ENCODE measurements at regions not wholly inside any gene's neighbourhood (a gene's known extent, or its start where the extent isn't known, plus 50 kb on each side); places are given as distances from the start of the nearest gene placed in this dataset.

DNA sequence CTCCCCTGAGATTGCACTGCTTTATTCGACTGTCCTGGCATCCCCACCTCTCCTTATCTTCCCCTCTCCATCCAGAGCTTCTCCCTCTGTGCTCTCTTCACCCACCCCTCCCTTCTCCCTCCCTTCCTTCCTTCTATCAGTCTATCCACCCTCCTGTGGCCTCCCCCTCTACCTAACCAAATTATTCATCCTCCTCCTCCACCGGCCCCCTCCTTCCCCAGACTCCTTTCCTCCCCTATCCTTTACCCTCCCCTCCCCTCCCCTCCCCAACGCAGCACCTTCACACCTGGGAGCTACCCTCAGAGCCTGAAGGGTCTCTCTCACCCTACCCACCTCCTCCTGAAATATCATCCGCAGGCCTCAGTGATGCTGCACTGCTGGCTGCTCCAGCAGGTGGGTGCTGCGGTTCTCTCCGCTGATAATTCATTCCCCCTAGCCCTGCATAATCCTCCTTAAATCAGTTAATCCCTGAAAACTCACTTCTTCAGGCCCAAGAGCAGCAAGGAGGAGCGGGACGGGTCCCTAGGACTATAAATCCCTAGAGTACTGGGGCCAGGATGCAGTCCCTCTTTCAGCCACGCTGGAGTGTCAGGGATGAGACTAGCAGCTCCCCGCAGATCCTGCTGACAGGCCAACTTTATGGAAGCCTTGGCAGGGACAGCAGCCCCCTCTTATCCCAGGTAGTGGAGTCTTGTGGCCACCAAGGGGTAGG is 97.8 kb downstream of the PCDH1 start:
- TF ChIP-seq, protein P1, sequence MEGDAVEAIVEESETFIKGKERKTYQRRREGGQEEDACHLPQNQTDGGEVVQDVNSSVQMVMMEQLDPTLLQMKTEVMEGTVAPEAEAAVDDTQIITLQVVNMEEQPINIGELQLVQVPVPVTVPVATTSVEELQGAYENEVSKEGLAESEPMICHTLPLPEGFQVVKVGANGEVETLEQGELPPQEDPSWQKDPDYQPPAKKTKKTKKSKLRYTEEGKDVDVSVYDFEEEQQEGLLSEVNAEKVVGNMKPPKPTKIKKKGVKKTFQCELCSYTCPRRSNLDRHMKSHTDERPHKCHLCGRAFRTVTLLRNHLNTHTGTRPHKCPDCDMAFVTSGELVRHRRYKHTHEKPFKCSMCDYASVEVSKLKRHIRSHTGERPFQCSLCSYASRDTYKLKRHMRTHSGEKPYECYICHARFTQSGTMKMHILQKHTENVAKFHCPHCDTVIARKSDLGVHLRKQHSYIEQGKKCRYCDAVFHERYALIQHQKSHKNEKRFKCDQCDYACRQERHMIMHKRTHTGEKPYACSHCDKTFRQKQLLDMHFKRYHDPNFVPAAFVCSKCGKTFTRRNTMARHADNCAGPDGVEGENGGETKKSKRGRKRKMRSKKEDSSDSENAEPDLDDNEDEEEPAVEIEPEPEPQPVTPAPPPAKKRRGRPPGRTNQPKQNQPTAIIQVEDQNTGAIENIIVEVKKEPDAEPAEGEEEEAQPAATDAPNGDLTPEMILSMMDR (IDR thresholded peaks at IDR 0.05; ENCODE audit: low read depth, low read length), result no peak
- in situ Hi-C loops (cut with HindIII; ENCODE audit: low sequenced_read_pairs), result no loop called here
- H3K4me3 ChIP-seq (ENCODE audit: low read depth, low read length), result no peak overlapping the region
- DNase-seq (ENCODE audit: low read depth, low spot score), result no peak

DNA sequence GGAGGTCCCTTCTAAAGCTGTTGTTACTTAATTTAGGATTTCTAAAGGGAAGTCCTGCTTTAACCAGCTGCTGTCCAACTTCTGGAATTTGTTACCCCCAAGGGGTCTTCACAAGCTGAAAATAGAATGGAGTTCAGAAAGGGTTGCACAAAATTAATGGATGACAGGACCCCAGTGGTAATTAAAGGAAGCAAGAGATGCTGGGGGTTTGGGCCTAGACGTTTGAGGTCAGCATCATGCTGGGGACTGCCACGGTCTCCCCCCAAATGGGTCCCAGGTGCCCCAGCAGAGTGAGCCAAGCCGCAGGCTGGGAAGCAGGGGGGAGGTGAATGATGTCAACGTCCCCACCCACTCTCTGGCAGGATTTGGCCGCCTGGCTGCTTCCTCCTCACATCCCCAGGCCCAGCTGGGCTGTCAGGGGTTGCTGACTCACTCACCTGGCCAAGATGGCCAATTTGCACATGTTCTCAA is 97.5 kb upstream of the ARAP3 start:
- in situ Hi-C loops (cut with HindIII; ENCODE audit: low sequenced_read_pairs), result no loop called here
- peak; percentile 42 for DNase-seq (ENCODE audit: low read depth, low spot score)
- H3K4me3 ChIP-seq (ENCODE audit: low read depth, low read length), result no peak overlapping the region
- TF ChIP-seq, protein P1 (IDR thresholded peaks at IDR 0.05; ENCODE audit: low read depth, low read length), result no peak

DNA sequence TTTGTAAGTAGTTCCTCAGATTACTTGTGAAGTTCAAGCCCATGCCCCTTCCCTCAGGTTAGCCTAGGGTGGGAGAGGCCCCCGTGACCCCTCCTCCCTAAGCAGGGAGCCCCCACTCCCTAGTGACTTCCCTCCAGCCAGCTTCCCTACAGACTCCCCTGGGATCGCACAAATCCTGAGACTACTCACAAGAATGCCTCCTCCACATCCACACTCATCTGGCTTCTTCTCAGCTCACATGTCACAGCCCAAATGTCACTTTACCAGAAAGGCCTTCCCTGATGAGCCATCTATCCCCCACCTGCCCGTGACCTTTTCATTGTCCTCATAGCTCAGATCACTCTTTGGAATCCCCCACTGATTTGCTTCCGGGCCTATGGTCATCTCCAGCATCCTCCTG is 96.7 kb upstream of the ARAP3 start:
- DNase-seq (ENCODE audit: low read depth, low spot score), result no peak
- no peak overlapping the region for H3K4me3 ChIP-seq (ENCODE audit: low read depth, low read length)
- in situ Hi-C loops (cut with HindIII; ENCODE audit: low sequenced_read_pairs), result no loop called here
- TF ChIP-seq, protein P1 (IDR thresholded peaks at IDR 0.05; ENCODE audit: low read depth, low read length), result no peak

DNA sequence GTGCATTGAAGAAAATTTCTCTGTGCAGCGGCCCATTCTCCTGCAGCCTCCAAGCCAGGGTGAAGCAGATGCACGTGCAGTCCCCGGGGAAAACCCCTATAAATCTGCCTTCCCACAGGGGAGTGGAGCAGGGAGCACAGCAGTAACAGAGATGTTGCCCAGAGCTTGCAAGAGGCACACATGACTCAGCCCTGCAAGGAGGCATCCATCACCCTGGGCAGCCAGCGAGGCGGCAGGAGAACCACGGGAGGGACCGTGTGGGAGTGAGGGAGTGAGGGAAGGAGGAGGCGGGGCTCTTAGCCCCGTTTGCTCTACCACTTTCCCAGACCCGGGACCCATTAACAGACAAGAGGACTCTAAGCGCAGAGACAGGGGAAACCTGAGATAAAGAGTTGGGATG is 96.2 kb upstream of the ARAP3 start:
- DNase-seq (ENCODE audit: low read depth, low spot score), result peak; percentile 61
- TF ChIP-seq, protein P1 (IDR thresholded peaks at IDR 0.05; ENCODE audit: low read depth, low read length), result no peak
- in situ Hi-C loops (cut with HindIII; ENCODE audit: low sequenced_read_pairs), result no loop called here

DNA sequence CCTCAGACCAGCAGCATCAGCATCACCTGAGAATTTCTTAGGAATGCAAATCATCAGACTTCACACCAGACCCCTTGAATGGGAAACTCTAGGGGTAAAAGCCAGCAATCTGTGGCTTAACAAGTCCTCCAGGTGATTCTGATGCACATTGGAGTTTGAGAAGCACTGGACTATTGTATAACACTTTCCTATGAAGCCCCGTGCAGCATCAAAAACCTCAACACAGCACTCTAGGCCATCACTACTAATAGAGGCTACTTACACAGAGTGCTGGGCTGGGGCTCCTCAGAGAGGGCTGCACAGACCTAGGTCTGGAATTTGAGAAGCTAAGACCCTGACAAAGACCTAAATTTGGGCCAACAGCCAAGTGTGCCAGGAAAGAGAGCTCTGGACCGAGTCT is 95.7 kb upstream of the ARAP3 start:
- no peak for DNase-seq (ENCODE audit: low read depth, low spot score)
- TF ChIP-seq, protein P1 (IDR thresholded peaks at IDR 0.05; ENCODE audit: low read depth, low read length), result no peak
- in situ Hi-C loops (cut with HindIII; ENCODE audit: low sequenced_read_pairs), result no loop called here
- H3K4me3 ChIP-seq (ENCODE audit: low read depth, low read length), result no peak overlapping the region

More for the DNA sequence above, 96.2 kb upstream of the ARAP3 start:
- no peak overlapping the region for H3K4me3 ChIP-seq (ENCODE audit: low read depth, low read length)

DNA sequence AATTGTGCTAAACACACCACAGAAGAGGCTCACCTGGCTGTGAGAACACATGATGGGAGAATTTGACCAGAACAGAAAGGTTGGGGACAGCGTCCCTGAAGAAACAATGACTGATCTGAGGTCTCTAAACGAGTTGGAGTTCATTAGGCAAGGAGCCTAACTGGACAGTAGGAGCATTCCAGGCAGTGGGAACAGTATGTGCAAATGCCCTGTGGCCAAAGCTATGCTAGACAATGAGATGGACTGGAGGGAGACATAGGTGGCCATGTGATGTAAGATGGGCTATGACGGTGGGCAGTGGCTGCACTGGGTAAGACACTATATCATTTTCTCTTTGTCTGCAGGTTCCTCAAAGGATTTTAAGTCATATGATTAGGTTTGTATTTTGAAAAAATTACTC is 95.1 kb upstream of the ARAP3 start:
- TF ChIP-seq, protein P1 (IDR thresholded peaks at IDR 0.05; ENCODE audit: low read depth, low read length), result no peak
- no peak for DNase-seq (ENCODE audit: low read depth, low spot score)
- H3K4me3 ChIP-seq (ENCODE audit: low read depth, low read length), result no peak overlapping the region
- in situ Hi-C loops (cut with HindIII; ENCODE audit: low sequenced_read_pairs), result no loop called here

All from astrocyte of the spinal cord (primary cell).